GM23338 (cell line): ENCODE measurements at regions not wholly inside any gene's neighbourhood (a gene's known extent, or its start where the extent isn't known, plus 50 kb on each side); places are given as distances from the start of the nearest gene placed in this dataset.

Source experiments
- ATAC-seq: fragments of 200-7000 bp; cut with Tn5 transposase; 3 replicates; pipeline ENCODE4 v1.9.1; 2020
- DNase-seq: peaks from one replicate; pipeline ENCODE4 v3.0.0-alpha.2; 2015; ENCODE audit warnings: low spot score
- H2AFZ ChIP-seq: fragments of 200-600 bp; sonication (generic); 2 replicates; pipeline ENCODE4 v1.8.0; 2016; ENCODE audit warnings: antibody characterized with exemption, mild to moderate bottlenecking, moderate library complexity
- H3F3A ChIP-seq: fragments of 200-600 bp; sonication (generic); replicated peaks from 2 replicates; pipeline ENCODE4 v1.8.0; 2017; ENCODE audit warnings: antibody characterized with exemption, mixed run types, low read depth
- H3K27ac ChIP-seq: fragments of 200-600 bp; sonication (generic); 2 replicates; pipeline ENCODE4 v1.6.1; 2016; ENCODE audit warnings: low read depth
- H3K27me3 ChIP-seq: fragments of 200-600 bp; sonication (generic); 2 replicates; pipeline ENCODE4 v1.8.0; 2016; ENCODE audit warnings: mild to moderate bottlenecking, mixed run types, moderate library complexity; ENCODE audit not compliant: insufficient read depth
- H3K36me3 ChIP-seq: fragments of 200-600 bp; sonication (generic); 2 replicates; pipeline ENCODE4 v1.8.0; 2016; ENCODE audit warnings: mild to moderate bottlenecking; ENCODE audit not compliant: insufficient read depth
- H3K4me1 ChIP-seq: fragments of 200-600 bp; sonication (generic); 2 replicates; pipeline ENCODE4 v1.8.0; 2016; ENCODE audit warnings: mild to moderate bottlenecking, moderate library complexity; ENCODE audit not compliant: insufficient read depth
- H3K4me2 ChIP-seq: fragments of 200-600 bp; sonication (generic); 2 replicates; pipeline ENCODE4 v1.7.1; 2017; ENCODE audit warnings: mixed run types
- H3K4me3 ChIP-seq: fragments of 200-600 bp; sonication (generic); 2 replicates; pipeline ENCODE4 v1.6.1; 2016; ENCODE audit warnings: mixed run types
- H3K79me2 ChIP-seq: fragments of 200-600 bp; sonication (generic); replicated peaks from 2 replicates; pipeline ENCODE4 v1.8.0; 2017; ENCODE audit warnings: mild to moderate bottlenecking; ENCODE audit not compliant: insufficient read depth
- H3K9me2 ChIP-seq: fragments of 200-600 bp; sonication (generic); 2 replicates; pipeline ENCODE4 v1.8.0; 2017; ENCODE audit not compliant: insufficient read depth
- H4K20me1 ChIP-seq: fragments of 200-600 bp; sonication (generic); replicated peaks from 2 replicates; pipeline ENCODE4 v1.8.0; 2017; ENCODE audit warnings: mild to moderate bottlenecking; ENCODE audit not compliant: insufficient read depth
- H3K27ac Mint-ChIP-seq: 2 replicates; pipeline ENCODE4 v1.8.0; 2020; ENCODE audit warnings: inconsistent platforms, mild to moderate bottlenecking, moderate library complexity, mixed read lengths
- H3K27me3 Mint-ChIP-seq: 3 replicates; pipeline ENCODE4 v1.8.0; 2022; ENCODE audit warnings: low read depth, mild to moderate bottlenecking, moderate library complexity, mixed read lengths, inconsistent platforms; ENCODE audit not compliant: insufficient read depth, poor library complexity
- H3K36me3 Mint-ChIP-seq: 3 replicates; pipeline ENCODE4 v1.8.0; 2021; ENCODE audit warnings: low read depth, mild to moderate bottlenecking, inconsistent platforms, moderate library complexity, mixed read lengths
- H3K4me1 Mint-ChIP-seq: 3 replicates; pipeline ENCODE4 v1.8.0; 2020; ENCODE audit warnings: mild to moderate bottlenecking, inconsistent platforms, mixed read lengths
- H3K4me3 Mint-ChIP-seq: 3 replicates; pipeline ENCODE4 v1.8.0; 2021; ENCODE audit warnings: moderate library complexity, mild to moderate bottlenecking, inconsistent platforms, mixed read lengths
- H3K9me3 Mint-ChIP-seq: 3 replicates; pipeline ENCODE4 v1.8.0; 2020; ENCODE audit warnings: moderate library complexity, mild to moderate bottlenecking, inconsistent platforms, mixed read lengths
- CREB1 ChIP-seq: fragments of 250-450 bp; sonication (Bioruptor Pico); IDR thresholded peaks from 2 replicates; pipeline ENCODE4 v1.5.0; 2020; ENCODE audit warnings: low read depth, mild to moderate bottlenecking, moderate library complexity
- CTCF ChIP-seq, 2 experiments: fragments of 200-600 bp in 1 of 2; sonication (generic) in 1 of 2; conservative IDR thresholded peaks; 2 replicates each; pipeline versions ENCODE4 v1.5.1 to v1.6.1; 2016 to 2017; ENCODE audit warnings: antibody characterized with exemption in 2 of 2, low read depth in 2 of 2, mild to moderate bottlenecking in 2 of 2, moderate library complexity in 1 of 2
- EZH2 ChIP-seq: fragments of 200-600 bp; sonication (generic); IDR thresholded peaks from one replicate; pipeline ENCODE4 v1.8.0; 2017; ENCODE audit warnings: antibody characterized with exemption, mild to moderate bottlenecking, low read depth; ENCODE audit not compliant: unreplicated experiment
- EZH2phosphoT487 ChIP-seq: fragments of 200-600 bp; sonication (generic); IDR thresholded peaks from one replicate; pipeline ENCODE4 v1.8.1; 2018; ENCODE audit warnings: antibody characterized with exemption; ENCODE audit not compliant: unreplicated experiment
- JUNB ChIP-seq: IDR thresholded peaks from one replicate; pipeline ENCODE4 v1.6.1; 2016; ENCODE audit warnings: antibody characterized with exemption; ENCODE audit not compliant: unreplicated experiment
- NANOG ChIP-seq: IDR thresholded peaks from 2 replicates; pipeline ENCODE4 v1.6.1; 2016; ENCODE audit warnings: antibody characterized with exemption, borderline replicate concordance
- POLR2AphosphoS5 ChIP-seq: IDR thresholded peaks from 2 replicates; pipeline ENCODE4 v1.6.1; 2016; ENCODE audit warnings: antibody characterized with exemption, low read depth
- ZNF114 ChIP-seq: fragments of 250-450 bp; sonication (Bioruptor Pico); IDR thresholded peaks from 2 replicates; pipeline ENCODE4 v1.5.0; 2020; ENCODE audit warnings: mild to moderate bottlenecking, moderate library complexity
- ZNF331 ChIP-seq: fragments of 250-450 bp; sonication (Bioruptor Pico); IDR thresholded peaks from 2 replicates; pipeline ENCODE4 v1.5.0; 2020; ENCODE audit warnings: low read depth, mild to moderate bottlenecking, moderate library complexity
- ZNF462 ChIP-seq: fragments of 250-450 bp; sonication (Bioruptor Pico); IDR thresholded peaks from 2 replicates; pipeline ENCODE4 v1.5.0; 2020; ENCODE audit warnings: mild to moderate bottlenecking, moderate library complexity
- TF ChIP-seq, protein P1 (sequence below): IDR thresholded peaks from 2 replicates; pipeline ENCODE4 v1.6.1; 2016; ENCODE audit warnings: antibody characterized with exemption
- TF ChIP-seq, protein P2 (sequence below): IDR thresholded peaks from one replicate; pipeline ENCODE4 v1.6.1; 2018; ENCODE audit warnings: antibody characterized with exemption; ENCODE audit not compliant: unreplicated experiment

DNA sequence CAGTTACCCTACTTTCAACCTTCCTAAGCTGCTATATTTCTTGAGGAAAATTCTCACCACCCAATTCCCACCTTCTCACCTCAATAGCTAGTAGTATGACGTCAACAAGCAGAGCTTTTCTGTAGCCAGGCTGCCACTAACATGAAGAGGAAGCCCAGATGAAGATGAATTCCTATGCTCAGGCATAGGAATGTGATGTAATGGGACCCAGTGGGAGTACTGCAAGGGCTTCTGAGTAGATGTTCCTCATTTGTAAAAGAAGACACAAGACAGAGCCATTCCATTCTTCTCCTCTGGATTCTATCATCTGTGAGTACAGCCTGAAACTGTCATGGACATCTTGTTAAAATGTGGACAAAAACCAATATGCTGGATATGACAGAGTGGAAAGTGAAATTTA is 81.6 kb upstream of the KLF3 start:
- Histone ChIP-seq H3K79me2 (no peaks in the 10 kb centered on the region), H2AFZ (no peak overlapping the region), H3K4me3 (no peak overlapping the region), H3K27ac (no peak overlapping the region), H3K4me1 (peaks cover 13% of the 10 kb centered on the region), H3K27me3 (no peaks in the 10 kb centered on the region), H3F3A (no peaks in the 10 kb centered on the region), H3K9me2 (peaks cover 5% of the 10 kb centered on the region), H4K20me1 (no peaks in the 10 kb centered on the region), H3K36me3 (no peaks in the 10 kb centered on the region; the same call in 1 of the 2 replicates), H3K4me2 (no peak overlapping the region)
- H3K36me3 Mint-ChIP-seq = no peaks in the 10 kb centered on the region; the same call in 2 of the 3 replicates
- H3K27me3 Mint-ChIP-seq = peaks cover 4% of the 10 kb centered on the region
- no peak for DNase-seq
- no peak overlapping the region for H3K27ac Mint-ChIP-seq
- peaks cover 2% of the 10 kb centered on the region; the same call in 1 of the 3 replicates for H3K9me3 Mint-ChIP-seq
- no peak for ATAC-seq
- no peak overlapping the region for H3K4me3 Mint-ChIP-seq
- H3K4me1 Mint-ChIP-seq = peaks cover 9% of the 10 kb centered on the region; the same call in 2 of the 3 replicates
- TF ChIP-seq NANOG (no peak), EZH2 (no peak), CTCF (conservative IDR thresholded peaks at IDR 0.05; ENCODE audit: low read depth in 2 of 2) (no peak), CREB1 (CRISPR knock-in tag) (no peak), ZNF114 (no peak), ZNF331 (CRISPR knock-in tag) (no peak), POLR2AphosphoS5 (no peak), EZH2phosphoT487 (no peak), ZNF462 (CRISPR knock-in tag) (no peak), JUNB (no peak)
- TF ChIP-seq, protein P1, sequence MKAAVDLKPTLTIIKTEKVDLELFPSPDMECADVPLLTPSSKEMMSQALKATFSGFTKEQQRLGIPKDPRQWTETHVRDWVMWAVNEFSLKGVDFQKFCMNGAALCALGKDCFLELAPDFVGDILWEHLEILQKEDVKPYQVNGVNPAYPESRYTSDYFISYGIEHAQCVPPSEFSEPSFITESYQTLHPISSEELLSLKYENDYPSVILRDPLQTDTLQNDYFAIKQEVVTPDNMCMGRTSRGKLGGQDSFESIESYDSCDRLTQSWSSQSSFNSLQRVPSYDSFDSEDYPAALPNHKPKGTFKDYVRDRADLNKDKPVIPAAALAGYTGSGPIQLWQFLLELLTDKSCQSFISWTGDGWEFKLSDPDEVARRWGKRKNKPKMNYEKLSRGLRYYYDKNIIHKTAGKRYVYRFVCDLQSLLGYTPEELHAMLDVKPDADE = no peak
- TF ChIP-seq, protein P2, sequence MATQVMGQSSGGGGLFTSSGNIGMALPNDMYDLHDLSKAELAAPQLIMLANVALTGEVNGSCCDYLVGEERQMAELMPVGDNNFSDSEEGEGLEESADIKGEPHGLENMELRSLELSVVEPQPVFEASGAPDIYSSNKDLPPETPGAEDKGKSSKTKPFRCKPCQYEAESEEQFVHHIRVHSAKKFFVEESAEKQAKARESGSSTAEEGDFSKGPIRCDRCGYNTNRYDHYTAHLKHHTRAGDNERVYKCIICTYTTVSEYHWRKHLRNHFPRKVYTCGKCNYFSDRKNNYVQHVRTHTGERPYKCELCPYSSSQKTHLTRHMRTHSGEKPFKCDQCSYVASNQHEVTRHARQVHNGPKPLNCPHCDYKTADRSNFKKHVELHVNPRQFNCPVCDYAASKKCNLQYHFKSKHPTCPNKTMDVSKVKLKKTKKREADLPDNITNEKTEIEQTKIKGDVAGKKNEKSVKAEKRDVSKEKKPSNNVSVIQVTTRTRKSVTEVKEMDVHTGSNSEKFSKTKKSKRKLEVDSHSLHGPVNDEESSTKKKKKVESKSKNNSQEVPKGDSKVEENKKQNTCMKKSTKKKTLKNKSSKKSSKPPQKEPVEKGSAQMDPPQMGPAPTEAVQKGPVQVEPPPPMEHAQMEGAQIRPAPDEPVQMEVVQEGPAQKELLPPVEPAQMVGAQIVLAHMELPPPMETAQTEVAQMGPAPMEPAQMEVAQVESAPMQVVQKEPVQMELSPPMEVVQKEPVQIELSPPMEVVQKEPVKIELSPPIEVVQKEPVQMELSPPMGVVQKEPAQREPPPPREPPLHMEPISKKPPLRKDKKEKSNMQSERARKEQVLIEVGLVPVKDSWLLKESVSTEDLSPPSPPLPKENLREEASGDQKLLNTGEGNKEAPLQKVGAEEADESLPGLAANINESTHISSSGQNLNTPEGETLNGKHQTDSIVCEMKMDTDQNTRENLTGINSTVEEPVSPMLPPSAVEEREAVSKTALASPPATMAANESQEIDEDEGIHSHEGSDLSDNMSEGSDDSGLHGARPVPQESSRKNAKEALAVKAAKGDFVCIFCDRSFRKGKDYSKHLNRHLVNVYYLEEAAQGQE = no peak
